Neural progenitor cell (in vitro differentiated cells): ENCODE measurements at regions not wholly inside any gene's neighbourhood (a gene's known extent, or its start where the extent isn't known, plus 50 kb on each side); places are given as distances from the start of the nearest gene placed in this dataset.

Experiments used
- DNase-seq: peaks from one replicate; pipeline ENCODE4 v3.0.0-alpha.2; 2016; ENCODE audit warnings: low spot score
- H2AFZ ChIP-seq: fragments of 200-600 bp; sonication (generic); replicated peaks from 2 replicates; pipeline ENCODE4 v1.6.1; 2016; ENCODE audit warnings: antibody characterized with exemption
- H3F3A ChIP-seq: fragments of 200-600 bp; sonication (generic); 2 replicates; pipeline ENCODE4 v1.6.1; 2016; ENCODE audit warnings: antibody characterized with exemption, low read depth
- H3K27ac ChIP-seq: fragments of 200-600 bp; sonication (generic); 2 replicates; pipeline ENCODE4 v1.5.1; 2016; ENCODE audit warnings: mild to moderate bottlenecking
- H3K27me3 ChIP-seq: fragments of 200-600 bp; sonication (generic); 2 replicates; pipeline ENCODE4 v1.6.1; 2016; ENCODE audit warnings: mild to moderate bottlenecking, moderate library complexity
- H3K36me3 ChIP-seq: fragments of 200-600 bp; sonication (generic); 2 replicates; pipeline ENCODE4 v1.5.1; 2016
- H3K4me1 ChIP-seq: fragments of 200-600 bp; sonication (generic); 2 replicates; pipeline ENCODE4 v1.6.1; 2016; ENCODE audit warnings: mixed run types
- H3K4me2 ChIP-seq: fragments of 200-600 bp; sonication (generic); 2 replicates; pipeline ENCODE4 v1.6.1; 2016
- H3K4me3 ChIP-seq: fragments of 200-600 bp; sonication (generic); 2 replicates; pipeline ENCODE4 v1.5.1; 2016
- H3K79me2 ChIP-seq: fragments of 200-600 bp; sonication (generic); 2 replicates; pipeline ENCODE4 v1.6.1; 2016; ENCODE audit warnings: low read depth
- H3K9ac ChIP-seq: fragments of 200-600 bp; sonication (generic); 2 replicates; pipeline ENCODE4 v1.6.1; 2016
- H3K9me3 ChIP-seq: fragments of 200-600 bp; sonication (generic); 2 replicates; pipeline ENCODE4 v1.5.1; 2016; ENCODE audit warnings: low read depth
- H4K20me1 ChIP-seq: fragments of 200-600 bp; sonication (generic); 2 replicates; pipeline ENCODE4 v1.6.1; 2016; ENCODE audit warnings: low read depth
- H3K27ac Mint-ChIP-seq: 3 replicates; pipeline ENCODE4 v1.8.0; 2021; ENCODE audit warnings: mixed read lengths
- H3K27me3 Mint-ChIP-seq: 2 replicates; pipeline ENCODE4 v1.8.0; 2022; ENCODE audit warnings: low read depth, mild to moderate bottlenecking, inconsistent platforms, moderate library complexity, mixed read lengths; ENCODE audit not compliant: insufficient read depth
- H3K36me3 Mint-ChIP-seq: 3 replicates; pipeline ENCODE4 v1.8.0; 2021; ENCODE audit warnings: mixed read lengths
- H3K4me1 Mint-ChIP-seq: 3 replicates; pipeline ENCODE4 v1.8.0; 2021; ENCODE audit warnings: mixed read lengths
- H3K4me3 Mint-ChIP-seq: 3 replicates; pipeline ENCODE4 v1.8.0; 2021; ENCODE audit warnings: mild to moderate bottlenecking, moderate library complexity, mixed read lengths
- H3K9me3 Mint-ChIP-seq: 3 replicates; pipeline ENCODE4 v1.8.0; 2020; ENCODE audit warnings: mixed read lengths
- CTCF ChIP-seq: fragments of 200-600 bp; sonication (generic); IDR thresholded peaks from 2 replicates; pipeline ENCODE4 v1.5.1; 2017; ENCODE audit warnings: antibody characterized with exemption, mild to moderate bottlenecking
- EZH2 ChIP-seq: fragments of 200-600 bp; sonication (generic); IDR thresholded peaks from 2 replicates; pipeline ENCODE4 v1.6.1; 2017; ENCODE audit warnings: antibody characterized with exemption, mild to moderate bottlenecking, moderate library complexity
- EZH2phosphoT487 ChIP-seq: fragments of 200-600 bp; sonication (generic); IDR thresholded peaks from 2 replicates; pipeline ENCODE4 v1.6.1; 2017; ENCODE audit warnings: antibody characterized with exemption

GRCh38 chr13:63457186-63457585, 2041.5 kb upstream of the PCDH20 start:
- no peak for TF ChIP-seq CTCF
- no peak for TF ChIP-seq EZH2phosphoT487
- TF ChIP-seq EZH2: no peak
- no peak overlapping the region for H3K27ac Mint-ChIP-seq
- Histone ChIP-seq H3K9ac (no peak overlapping the region), H2AFZ (no peak overlapping the region), H3K36me3 (no peaks in the 10 kb centered on the region), H3K4me2 (no peak overlapping the region), H3K27ac (no peak overlapping the region), H3K9me3 (no peaks in the 10 kb centered on the region), H3K4me1 (no peaks in the 10 kb centered on the region), H3K4me3 (no peak overlapping the region), H3K79me2 (no peaks in the 10 kb centered on the region), H3K27me3 (no peaks in the 10 kb centered on the region), H3F3A (no peaks in the 10 kb centered on the region), H4K20me1 (no peaks in the 10 kb centered on the region)
- no peaks in the 10 kb centered on the region for H3K36me3 Mint-ChIP-seq
- H3K4me1 Mint-ChIP-seq: no peaks in the 10 kb centered on the region
- DNase-seq: no peak
- no peak overlapping the region for H3K4me3 Mint-ChIP-seq
- no peaks in the 10 kb centered on the region for H3K9me3 Mint-ChIP-seq
- peaks cover 3% of the 10 kb centered on the region for H3K27me3 Mint-ChIP-seq

DNA sequence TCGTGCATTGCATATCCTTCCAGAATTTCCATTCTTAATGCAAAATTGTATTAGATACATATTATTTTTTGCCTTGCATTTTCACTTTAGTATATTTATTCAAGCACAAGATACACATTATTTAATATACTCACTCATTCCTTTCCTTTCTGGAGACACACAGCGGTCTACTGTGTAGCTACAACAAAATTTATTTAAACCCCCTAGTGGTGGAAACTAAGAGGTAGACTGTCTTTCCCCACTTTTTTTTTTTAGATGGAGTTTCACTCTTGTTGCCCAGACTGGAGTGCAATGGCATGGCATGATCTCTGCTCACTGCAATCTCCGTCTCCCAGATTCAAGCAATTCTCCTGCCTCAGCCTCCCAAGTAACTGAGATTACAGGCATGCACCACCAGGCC, 2040.3 kb upstream of the PCDH20 start:
- DNase-seq: peak; percentile 17
- H3K27me3 Mint-ChIP-seq: peaks cover 3% of the 10 kb centered on the region
- Histone ChIP-seq H3F3A (no peaks in the 10 kb centered on the region), H3K36me3 (no peaks in the 10 kb centered on the region), H3K9ac (no peak overlapping the region), H3K79me2 (no peaks in the 10 kb centered on the region), H2AFZ (no peak overlapping the region), H3K9me3 (no peaks in the 10 kb centered on the region), H3K4me3 (no peak overlapping the region), H3K4me1 (no peaks in the 10 kb centered on the region), H4K20me1 (no peaks in the 10 kb centered on the region), H3K4me2 (no peak overlapping the region), H3K27me3 (no peaks in the 10 kb centered on the region), H3K27ac (no peak overlapping the region)
- no peaks in the 10 kb centered on the region for H3K36me3 Mint-ChIP-seq
- no peak overlapping the region for H3K27ac Mint-ChIP-seq
- TF ChIP-seq EZH2phosphoT487 (no peak), CTCF (peak; percentile 54), EZH2 (no peak)
- no peak overlapping the region for H3K4me3 Mint-ChIP-seq
- no peaks in the 10 kb centered on the region for H3K4me1 Mint-ChIP-seq
- H3K9me3 Mint-ChIP-seq: no peaks in the 10 kb centered on the region

DNA sequence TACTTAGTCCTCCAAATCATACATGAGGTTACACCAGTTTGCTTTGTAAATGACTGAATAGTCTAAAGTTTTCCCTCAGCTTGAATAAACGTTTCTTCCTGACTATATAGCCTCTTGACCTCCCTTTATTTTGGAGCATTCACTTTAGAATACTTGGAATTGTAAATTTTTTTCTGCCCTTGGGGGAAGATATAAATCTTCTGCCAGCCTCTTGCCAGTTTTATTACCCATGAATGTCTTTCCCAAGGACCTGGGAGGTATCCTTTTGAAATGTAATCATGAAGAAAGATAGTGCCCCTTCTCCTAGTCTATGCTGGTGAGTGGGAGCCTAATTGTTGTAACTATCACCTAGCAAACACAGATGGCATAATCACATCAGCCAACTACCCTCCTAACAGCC, 2033.9 kb upstream of the PCDH20 start:
- Histone ChIP-seq H3K36me3 (no peaks in the 10 kb centered on the region), H3K9me3 (no peaks in the 10 kb centered on the region), H3K9ac (no peak overlapping the region), H3K27me3 (no peaks in the 10 kb centered on the region), H3K4me3 (no peak overlapping the region), H2AFZ (peak overlapping the region; percentile 5), H4K20me1 (no peaks in the 10 kb centered on the region), H3K4me2 (no peak overlapping the region), H3K27ac (no peak overlapping the region), H3K4me1 (no peaks in the 10 kb centered on the region), H3K79me2 (no peaks in the 10 kb centered on the region), H3F3A (no peaks in the 10 kb centered on the region)
- H3K27ac Mint-ChIP-seq: no peak overlapping the region
- no peak for DNase-seq
- H3K4me1 Mint-ChIP-seq: peaks cover 6% of the 10 kb centered on the region
- no peaks in the 10 kb centered on the region for H3K9me3 Mint-ChIP-seq
- TF ChIP-seq CTCF: no peak
- no peak for TF ChIP-seq EZH2
- TF ChIP-seq EZH2phosphoT487: no peak
- H3K36me3 Mint-ChIP-seq: no peaks in the 10 kb centered on the region
- H3K27me3 Mint-ChIP-seq: peaks cover 2% of the 10 kb centered on the region
- no peak overlapping the region for H3K4me3 Mint-ChIP-seq

GRCh38 chr13:63448692-63449091, 2033.0 kb upstream of the PCDH20 start:
- Histone ChIP-seq H4K20me1 (no peaks in the 10 kb centered on the region), H3K4me2 (no peak overlapping the region), H3K27ac (no peak overlapping the region), H3K9me3 (no peaks in the 10 kb centered on the region), H3K36me3 (no peaks in the 10 kb centered on the region), H2AFZ (no peak overlapping the region), H3F3A (no peaks in the 10 kb centered on the region), H3K79me2 (no peaks in the 10 kb centered on the region), H3K4me3 (no peak overlapping the region), H3K9ac (no peak overlapping the region), H3K27me3 (no peaks in the 10 kb centered on the region), H3K4me1 (no peaks in the 10 kb centered on the region)
- H3K36me3 Mint-ChIP-seq: no peaks in the 10 kb centered on the region
- no peaks in the 10 kb centered on the region for H3K9me3 Mint-ChIP-seq
- peaks cover 2% of the 10 kb centered on the region for H3K27me3 Mint-ChIP-seq
- no peak overlapping the region for H3K4me3 Mint-ChIP-seq
- H3K27ac Mint-ChIP-seq: no peak overlapping the region
- peaks cover 6% of the 10 kb centered on the region for H3K4me1 Mint-ChIP-seq
- TF ChIP-seq EZH2phosphoT487: no peak
- TF ChIP-seq EZH2: no peak
- no peak for TF ChIP-seq CTCF
- DNase-seq: no peak
